Psoas muscle (tissue), 7 donors: ENCODE measurements at regions not wholly inside any gene's neighbourhood (a gene's known extent, or its start where the extent isn't known, plus 50 kb on each side); places are given as distances from the start of the nearest gene placed in this dataset.

Experiments used
- ATAC-seq, 4 donors: fragments of 200-7000 bp; cut with Tn5 transposase; one replicate each; pipeline ENCODE4 v1.9.1; 2020; ENCODE audit warnings: moderate library complexity in 3 of 4, mild to moderate bottlenecking in 2 of 4
- DNase-seq, 2 donors: peaks; one replicate each; pipeline ENCODE4 v3.0.0-alpha.2; 2020
- H3K27ac ChIP-seq: fragments of 200-600 bp; one replicate; pipeline ENCODE4 v1.8.0; 2022
- H3K27me3 ChIP-seq, 3 donors: fragments of 200-600 bp in 1 of 3; one replicate each; pipeline versions ENCODE4 v1.6.1 to v1.8.0; 2013 to 2022; ENCODE audit warnings: low read length in 2 of 3, mild to moderate bottlenecking in 2 of 3, moderate library complexity in 1 of 3; ENCODE audit not compliant: insufficient read depth in 3 of 3
- H3K36me3 ChIP-seq, 2 donors: fragments of 200-600 bp in 1 of 2; one replicate each; pipeline versions ENCODE4 v1.6.1 to v1.8.0; 2013 to 2022; ENCODE audit warnings: low read depth in 1 of 2, mild to moderate bottlenecking in 1 of 2, moderate library complexity in 1 of 2; ENCODE audit not compliant: insufficient read depth in 1 of 2
- H3K4me1 ChIP-seq: fragments of 200-600 bp; one replicate; pipeline ENCODE4 v1.8.0; 2022
- H3K4me3 ChIP-seq: fragments of 200-600 bp; one replicate; pipeline ENCODE4 v1.8.0; 2022; ENCODE audit warnings: mild to moderate bottlenecking
- H3K9me3 ChIP-seq: fragments of 200-600 bp; one replicate; pipeline ENCODE4 v1.8.0; 2022
- CTCF ChIP-seq: fragments of 200-600 bp; IDR thresholded peaks from one replicate; pipeline ENCODE4 v1.8.0; 2022; ENCODE audit warnings: antibody characterized with exemption
- WGBS, 3 donors: extraction: QIAGEN DNeasy Blood & Tissue Kit; methylation state at CpG; one replicate each; pipeline versions ENCODE4 v1.1.6 to v1.1.7; 2013; 5-methylcytosine and 5-hydroxymethylcytosine counted together
- intact Hi-C, 2 donors: fragments of 100-400 bp; cut with DNase I; formaldehyde crosslinking; loops; one replicate each; pipeline versions ENCODE4 v1.11.0 to v1.14.2; 2022
- donor health status: healthy with polysubstance abuse.
- donor health status: DM: no; HTN: no; CAD: no; lungs with moderate emphysema.
- donor health status: Bipolar disorder and iron deficiency.
- donor health status: healthy.
- donor health status: DM: yes; HTN: yes; CAD: no.
- donor health status: DM: no; HTN: no; CAD: no.
- donor health status: DM: yes; HTN: yes; CAD: no.

DNA sequence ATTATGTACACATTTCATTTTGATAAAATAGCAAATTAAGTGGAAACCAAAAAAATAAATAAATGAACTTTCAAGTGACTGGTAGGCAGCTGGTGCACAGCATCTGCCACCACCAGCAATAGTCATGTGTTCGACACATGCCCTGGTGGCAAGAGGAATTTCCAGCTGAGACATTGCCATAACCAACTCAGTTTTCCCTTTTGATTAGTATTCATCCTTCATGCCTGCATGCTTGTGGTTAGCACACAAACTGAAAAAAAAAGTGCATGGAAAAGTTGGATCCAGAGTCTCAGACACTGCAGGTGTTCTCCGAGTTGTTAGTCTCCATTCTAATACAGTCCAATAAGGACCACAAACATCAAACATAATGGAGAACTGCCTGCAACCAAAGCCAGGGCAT lies 156.0 kb upstream of the SOX4 start:
- Histone ChIP-seq H3K27me3 (no peaks in the 10 kb centered on the region), H3K27ac (peak overlapping the region; percentile 76), H3K36me3 (no peaks in the 10 kb centered on the region), H3K9me3 (no peaks in the 10 kb centered on the region), H3K4me1 (peaks cover 10% of the 10 kb centered on the region), H3K4me3 (no peak overlapping the region)
- intact Hi-C loops, result loop anchor here in 1 of 2 donors (10.0 kb wide), 1 partner anchor 83 kb away; no protein-coding TSS in a partner anchor
- no peak for DNase-seq
- peak in 1 of 4 donors; percentile 22 for ATAC-seq
- TF ChIP-seq CTCF, result no peak
- 54 to 73% (median 60%) methylated on average over 2 of the region's 2 CpGs for WGBS, 3 donors

GRCh38 chr6:21438237-21438985 lies 155.1 kb upstream of the SOX4 start:
- DNase-seq, result no peak
- intact Hi-C loops, result loop anchor here in 1 of 2 donors (10.0 kb wide), 1 partner anchor 84 kb away; no protein-coding TSS in a partner anchor
- no peak overlapping the region for H3K4me3 ChIP-seq
- H3K27ac ChIP-seq, result peak overlapping the region; percentile 76
- H3K27me3 ChIP-seq, result no peaks in the 10 kb centered on the region
- peaks cover 10% of the 10 kb centered on the region for H3K4me1 ChIP-seq
- TF ChIP-seq CTCF, result no peak
- peak; percentile 67 to 92 (median 84) for ATAC-seq
- H3K9me3 ChIP-seq, result no peaks in the 10 kb centered on the region
- 70 to 82% (median 76%) methylated on average over 10 of the region's 10 CpGs for WGBS, 3 donors
- H3K36me3 ChIP-seq, result no peaks in the 10 kb centered on the region

GRCh38 chr6:21438986-21439352 lies 154.6 kb upstream of the SOX4 start:
- no peaks in the 10 kb centered on the region for H3K36me3 ChIP-seq
- no peaks in the 10 kb centered on the region for H3K9me3 ChIP-seq
- no peak for DNase-seq
- no peak for TF ChIP-seq CTCF
- peak in 3 of 4 donors; percentile 71 to 87 (median 81) for ATAC-seq
- H3K27ac ChIP-seq, result peak overlapping the region; percentile 76
- no peaks in the 10 kb centered on the region for H3K27me3 ChIP-seq
- WGBS, 3 donors, result 39 to 50% (median 44%) methylated on average over 2 of the region's 2 CpGs
- peaks cover 10% of the 10 kb centered on the region for H3K4me1 ChIP-seq
- no peak overlapping the region for H3K4me3 ChIP-seq
- intact Hi-C loops, result loop anchor here in 1 of 2 donors (10.0 kb wide), 1 partner anchor 84 kb away; no protein-coding TSS in a partner anchor

DNA sequence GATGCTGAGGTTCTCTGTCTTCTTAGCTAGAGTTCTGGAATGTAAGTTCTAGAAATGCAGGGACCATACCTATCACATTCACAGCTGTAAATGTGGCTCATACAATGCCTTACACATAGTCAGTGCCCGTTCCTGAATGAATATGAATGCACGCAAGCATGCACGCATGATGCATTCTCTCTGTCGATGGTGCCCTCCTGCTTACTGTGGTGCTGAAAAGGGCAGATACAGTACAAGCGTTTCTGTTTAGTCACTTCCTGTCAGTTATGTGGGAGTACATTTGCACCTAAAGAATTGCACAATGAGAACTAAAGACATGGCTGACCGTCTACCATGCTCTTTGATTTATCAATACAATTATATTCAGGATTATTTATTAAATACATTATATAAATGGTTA lies 152.2 kb upstream of the SOX4 start:
- intact Hi-C loops, result loop anchor here in 1 of 2 donors (5.0 kb wide), 1 partner anchor 146 kb away; no protein-coding TSS in a partner anchor
- ATAC-seq, result no peak
- WGBS, 3 donors, result 88 to 92% (median 90%) methylated on average over 6 of the region's 6 CpGs
- no peak for TF ChIP-seq CTCF
- no peak for DNase-seq
- Histone ChIP-seq H3K4me3 (no peak overlapping the region), H3K4me1 (peaks cover 10% of the 10 kb centered on the region), H3K27me3 (no peaks in the 10 kb centered on the region), H3K9me3 (no peaks in the 10 kb centered on the region), H3K36me3 (no peaks in the 10 kb centered on the region), H3K27ac (no peak overlapping the region)
